Right ventricle myocardium inferior (tissue), 1 donor: ENCODE measurements at regions not wholly inside any gene's neighbourhood (a gene's known extent, or its start where the extent isn't known, plus 50 kb on each side); places are given as distances from the start of the nearest gene placed in this dataset.

Source experiments
- ATAC-seq: fragments of 200-7000 bp; cut with Tn5 transposase; one replicate; pipeline ENCODE4 v1.9.1; 2020; ENCODE audit warnings: mild to moderate bottlenecking, moderate library complexity
- DNase-seq: peaks from one replicate; pipeline ENCODE4 v3.0.0; 2021; ENCODE audit errors: missing footprints
- intact Hi-C: fragments of 100-400 bp; cut with DNase I; formaldehyde crosslinking; loops from one replicate; pipeline ENCODE4 v1.11.0; 2022
- donor health status: DM: no; HTN: yes; CAD: no; lungs with severe emphysema.

GRCh38 chr6:1507251-1507650 is 102.5 kb upstream of the FOXC1 start:
- no peak for DNase-seq
- no peak for ATAC-seq
- intact Hi-C loops, result no loop called here

- intact Hi-C loops, result no loop called here
- DNase-seq, result no peak
- no peak for ATAC-seq
These were observed 100.5 kb upstream of the FOXC1 start for GRCh38 chr6:1509241-1509640.

GRCh38 chr6:1510239-1510638 is 99.5 kb upstream of the FOXC1 start:
- no peak for DNase-seq
- intact Hi-C loops, result no loop called here
- ATAC-seq, result no peak

DNA sequence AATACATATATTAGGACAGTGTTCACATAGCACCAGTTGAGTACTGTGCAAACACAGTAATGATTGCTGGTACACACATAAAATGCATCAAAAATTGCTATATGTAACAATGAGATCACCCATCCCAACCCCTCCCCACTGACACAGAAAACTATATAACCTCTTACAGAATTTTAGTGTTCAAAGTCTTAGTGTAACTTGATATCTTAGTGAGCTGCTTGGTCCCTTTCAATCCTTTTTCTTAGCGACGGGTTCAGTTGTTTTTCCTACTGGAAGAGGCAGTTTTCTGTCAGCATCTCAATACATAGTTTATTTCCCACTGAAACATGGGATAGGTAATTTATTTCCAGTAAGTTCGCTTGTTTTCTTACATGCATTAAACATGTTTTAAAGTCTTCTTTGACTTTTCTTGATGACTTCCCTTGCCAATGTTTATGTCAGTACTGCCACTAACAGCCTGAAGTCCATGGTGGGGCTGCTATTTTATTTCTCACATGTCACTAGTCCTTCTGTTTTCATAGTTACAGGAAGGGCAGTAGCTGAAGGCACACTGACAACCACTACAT is 96.4 kb upstream of the FOXC1 start:
- intact Hi-C loops, result no loop called here
- no peak for DNase-seq
- no peak for ATAC-seq

GRCh38 chr6:1514078-1514477 is 95.6 kb upstream of the FOXC1 start:
- DNase-seq (no peak), ATAC-seq (no peak)
- intact Hi-C loops, result no loop called here

GRCh38 chr6:1515280-1515679 is 94.4 kb upstream of the FOXC1 start:
- ATAC-seq (no peak), DNase-seq (no peak)
- intact Hi-C loops, result no loop called here

GRCh38 chr6:1515781-1516180 is 93.9 kb upstream of the FOXC1 start:
- no peak for DNase-seq
- intact Hi-C loops, result no loop called here
- ATAC-seq, result no peak

- ATAC-seq (no peak), DNase-seq (no peak)
- intact Hi-C loops, result no loop called here
These were observed 92.8 kb upstream of the FOXC1 start for GRCh38 chr6:1516742-1517520.

DNA sequence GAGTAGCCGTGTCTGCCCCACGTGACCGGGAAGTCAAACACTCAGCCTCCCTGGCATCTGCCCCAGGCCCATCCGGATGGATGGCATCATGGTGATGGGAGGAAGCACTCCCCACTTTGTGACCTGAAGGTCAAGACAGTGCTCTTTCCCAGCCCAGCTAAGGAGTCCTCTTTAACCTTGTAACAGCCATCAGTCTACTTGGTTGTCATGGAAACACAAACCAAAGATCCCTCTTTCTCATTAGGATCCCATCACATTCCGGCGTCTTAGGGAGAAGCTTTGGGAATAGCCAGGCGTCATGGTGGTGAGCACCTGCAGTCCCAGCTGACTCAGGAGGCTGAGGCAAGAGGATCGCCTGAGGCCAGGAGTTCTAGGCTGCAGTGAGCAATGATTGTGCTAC is 90.9 kb upstream of the FOXC1 start:
- DNase-seq (no peak), ATAC-seq (no peak)
- intact Hi-C loops, result no loop called here

DNA sequence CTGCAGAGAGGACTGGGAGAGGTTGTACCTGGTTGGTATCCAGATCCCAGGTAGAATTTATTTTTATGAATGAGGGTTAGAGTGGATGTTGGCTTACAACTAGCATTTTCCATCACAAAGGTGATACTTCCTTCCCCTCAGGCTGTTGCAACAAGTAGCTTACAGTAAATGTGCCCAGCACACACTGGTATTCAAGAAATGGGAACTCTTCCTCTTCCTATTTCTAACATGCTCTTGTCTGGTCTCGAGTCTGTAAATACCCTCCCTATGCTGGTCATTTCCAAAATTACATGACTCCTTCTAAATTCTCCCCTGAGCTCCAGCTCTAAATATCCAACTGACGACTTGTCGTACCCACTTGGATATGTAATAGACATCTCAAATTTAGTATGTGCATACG is 90.1 kb upstream of the FOXC1 start:
- intact Hi-C loops, result no loop called here
- ATAC-seq, result no peak
- no peak for DNase-seq

- intact Hi-C loops, result no loop called here
- DNase-seq (no peak), ATAC-seq (no peak)
These were observed 86.9 kb upstream of the FOXC1 start for GRCh38 chr6:1522779-1523178.

DNA sequence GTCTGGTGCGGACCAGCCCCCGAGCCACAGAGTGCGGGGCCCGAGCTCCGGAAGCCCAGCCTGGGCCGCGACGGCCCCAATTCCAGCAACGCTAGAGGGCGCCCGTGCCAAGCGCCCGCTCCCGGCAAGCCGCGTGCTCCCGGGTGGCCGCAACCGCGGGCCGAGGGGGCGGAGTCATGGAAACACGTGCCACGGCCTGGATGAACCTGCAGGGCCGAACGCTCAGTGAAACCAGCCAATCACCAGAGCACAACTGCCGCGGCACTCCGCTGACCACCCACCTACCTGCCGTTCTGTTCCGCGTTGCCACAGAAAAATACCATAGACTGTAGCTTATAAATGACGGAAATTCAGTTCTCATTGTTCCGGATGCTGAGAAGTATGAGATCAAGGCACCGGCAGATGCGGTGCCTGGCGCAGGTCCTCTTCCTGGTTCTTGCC is 85.7 kb upstream of the FOXC1 start:
- DNase-seq (peak; percentile 83), ATAC-seq (peak; percentile 51)
- intact Hi-C loops, result no loop called here

- no peak for DNase-seq
- no peak for ATAC-seq
- intact Hi-C loops, result no loop called here
These were observed 84.2 kb upstream of the FOXC1 start for GRCh38 chr6:1525364-1526038.

DNA sequence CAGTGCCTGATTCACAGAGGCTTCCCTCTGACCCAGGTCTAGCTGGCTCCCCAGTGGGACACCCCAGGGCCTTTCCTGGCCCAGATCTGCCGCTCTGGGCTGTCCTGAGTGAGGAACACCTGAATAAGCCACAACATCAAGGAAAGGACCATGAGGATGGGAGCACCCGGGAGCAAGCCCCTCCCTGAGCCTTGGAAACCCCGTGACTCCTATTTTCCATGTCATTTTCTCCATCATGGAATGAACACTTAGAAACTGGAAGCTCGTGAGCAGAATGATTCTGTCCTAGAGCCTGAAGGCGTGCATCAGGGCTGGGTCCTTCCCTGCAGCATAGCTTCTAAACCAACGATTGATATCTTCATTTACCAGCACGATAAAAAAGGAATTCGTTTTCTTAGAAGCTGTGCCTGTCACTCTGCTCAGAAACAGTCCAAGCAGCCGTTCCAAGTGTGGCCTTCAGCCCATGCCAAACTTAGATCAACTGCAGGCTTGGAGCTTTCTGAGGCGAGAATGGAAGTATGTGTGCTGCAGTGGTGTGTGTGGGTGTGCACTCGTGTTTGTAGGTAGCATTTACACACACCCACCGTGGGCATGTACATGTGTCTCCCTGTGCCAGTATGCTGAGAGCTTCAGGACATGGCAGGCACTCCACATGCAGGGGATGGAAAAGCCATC is 83.2 kb upstream of the FOXC1 start:
- ATAC-seq (peak; percentile 63), DNase-seq (no peak)
- intact Hi-C loops, result no loop called here

DNA sequence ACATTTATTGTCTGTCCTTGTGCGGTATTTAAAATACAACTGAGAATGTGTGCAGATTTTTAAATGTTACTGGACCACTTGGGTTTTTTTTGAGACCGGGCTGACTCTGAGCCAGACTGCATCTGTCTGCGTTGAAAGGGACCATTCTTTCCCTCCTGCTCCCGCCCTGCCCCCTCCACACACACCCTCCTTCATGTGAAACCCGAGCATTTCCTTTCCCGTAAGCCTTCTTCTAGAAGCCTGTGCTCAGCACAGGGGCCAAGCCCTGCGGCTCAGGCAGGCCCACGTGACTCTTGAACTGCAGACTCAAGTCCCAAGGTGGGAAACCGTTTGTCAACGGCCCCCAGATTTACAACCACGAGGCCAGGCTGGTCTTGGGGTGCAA is 82.7 kb upstream of the FOXC1 start:
- ATAC-seq, result peak; percentile 91
- intact Hi-C loops, result no loop called here
- DNase-seq, result no peak

- ATAC-seq (peak; percentile 33), DNase-seq (no peak)
- intact Hi-C loops, result no loop called here
These were observed 74.4 kb upstream of the FOXC1 start for GRCh38 chr6:1535295-1535694.

- DNase-seq (no peak), ATAC-seq (no peak)
- intact Hi-C loops, result no loop called here
These were observed 72.9 kb upstream of the FOXC1 start for GRCh38 chr6:1536526-1537429.

DNA sequence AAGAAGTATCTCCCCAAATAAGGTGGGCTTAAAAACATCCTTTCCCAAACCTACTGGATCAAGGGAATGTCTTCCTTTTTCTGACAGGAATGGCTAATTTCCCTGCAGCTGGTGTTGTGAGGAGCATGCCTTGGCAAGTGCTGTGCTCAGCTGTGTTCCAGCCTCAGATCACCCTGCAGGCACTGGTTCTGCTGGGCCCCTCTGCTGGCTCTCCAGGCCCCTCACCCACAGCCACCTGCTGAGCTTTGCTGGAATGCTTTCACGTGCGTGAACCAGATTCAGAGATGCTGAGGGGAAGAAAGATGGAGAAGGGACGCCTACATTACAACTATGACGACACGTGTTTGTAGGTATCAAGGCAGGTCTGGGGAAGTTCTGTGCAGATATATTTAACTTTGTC is 71.3 kb upstream of the FOXC1 start:
- ATAC-seq, result no peak
- intact Hi-C loops, result no loop called here
- DNase-seq, result no peak
